GM23248 (cell line): ENCODE measurements at regions not wholly inside any gene's neighbourhood (a gene's known extent, or its start where the extent isn't known, plus 50 kb on each side); places are given as distances from the start of the nearest gene placed in this dataset.

Experiments used
- EZH2 ChIP-seq: fragments of 200-600 bp; sonication (generic); IDR thresholded peaks from 2 replicates; pipeline ENCODE4 v1.6.1; 2018; ENCODE audit warnings: antibody characterized with exemption, mild to moderate bottlenecking; ENCODE audit not compliant: insufficient read depth, poor library complexity, severe bottlenecking
- EZH2phosphoT487 ChIP-seq: fragments of 200-600 bp; sonication (generic); IDR thresholded peaks from 2 replicates; pipeline ENCODE4 v1.6.1; 2018; ENCODE audit warnings: antibody characterized with exemption, moderate library complexity, mild to moderate bottlenecking, low read depth; ENCODE audit not compliant: insufficient read depth

DNA sequence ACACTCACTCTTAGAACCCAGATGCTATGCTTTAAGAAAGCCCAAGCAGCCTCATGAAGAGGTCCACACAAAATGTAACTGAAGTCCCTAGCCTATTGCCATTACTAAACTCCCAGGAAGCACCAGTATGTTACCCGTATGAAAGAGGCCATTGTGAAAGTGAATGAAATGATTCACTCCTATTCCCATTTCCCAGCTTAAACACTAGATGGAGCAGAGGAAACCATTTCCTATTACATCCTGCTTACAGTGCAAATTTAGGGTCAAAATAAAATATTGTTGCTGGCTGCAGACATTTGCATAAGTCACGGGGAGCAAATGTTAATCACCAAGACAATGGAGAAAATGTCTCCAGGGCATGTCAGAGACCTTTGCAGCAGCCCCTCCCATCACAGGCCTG is 989.7 kb upstream of the CRIM1 start:
- TF ChIP-seq EZH2phosphoT487 (no peak), EZH2 (no peak)
